ENCODE measurements at regions not wholly inside any gene's neighbourhood (a gene's known extent, or its start where the extent isn't known, plus 50 kb on each side); places are given as distances from the start of the nearest gene placed in this dataset.

DNA sequence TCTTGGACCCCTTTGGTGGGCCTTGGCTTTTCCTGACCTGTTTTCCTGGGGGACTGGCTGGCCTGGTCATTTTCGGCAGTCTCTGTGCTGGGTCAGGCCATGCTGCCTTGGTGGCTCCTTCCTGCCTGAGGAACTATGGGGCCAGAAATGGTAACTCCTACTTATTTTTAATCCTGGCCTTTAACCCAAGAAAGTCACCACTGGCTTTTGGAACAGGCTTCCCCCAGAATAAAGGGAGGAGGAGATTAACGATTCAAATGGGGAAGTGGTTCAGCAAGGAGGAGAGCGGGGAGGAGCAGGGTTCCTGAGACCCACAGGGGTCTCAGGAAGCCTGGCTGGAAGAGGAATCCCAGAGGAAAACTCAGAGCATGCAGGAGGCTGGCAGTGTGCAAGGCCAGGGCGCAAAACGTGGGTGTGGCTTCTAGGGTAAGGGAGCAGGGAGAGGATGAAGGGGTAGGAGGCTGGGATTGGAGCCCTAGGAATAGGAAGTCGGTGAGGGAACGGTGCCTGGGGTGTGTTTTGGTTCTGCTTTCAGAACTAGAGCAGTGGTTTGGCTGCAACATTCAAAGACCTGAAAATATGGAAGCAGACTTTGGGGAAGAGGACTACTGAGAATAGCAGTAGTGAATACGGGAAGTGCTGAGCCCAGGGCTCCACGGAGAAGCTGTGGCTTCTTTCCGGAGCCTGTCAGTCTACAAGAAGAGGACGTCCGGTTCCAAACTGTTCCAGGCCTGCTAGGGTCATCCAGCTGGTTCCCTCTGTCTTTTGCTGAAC, 271.1 kb upstream of the KLF4 start:
- TF ChIP-seq, protein P1, sequence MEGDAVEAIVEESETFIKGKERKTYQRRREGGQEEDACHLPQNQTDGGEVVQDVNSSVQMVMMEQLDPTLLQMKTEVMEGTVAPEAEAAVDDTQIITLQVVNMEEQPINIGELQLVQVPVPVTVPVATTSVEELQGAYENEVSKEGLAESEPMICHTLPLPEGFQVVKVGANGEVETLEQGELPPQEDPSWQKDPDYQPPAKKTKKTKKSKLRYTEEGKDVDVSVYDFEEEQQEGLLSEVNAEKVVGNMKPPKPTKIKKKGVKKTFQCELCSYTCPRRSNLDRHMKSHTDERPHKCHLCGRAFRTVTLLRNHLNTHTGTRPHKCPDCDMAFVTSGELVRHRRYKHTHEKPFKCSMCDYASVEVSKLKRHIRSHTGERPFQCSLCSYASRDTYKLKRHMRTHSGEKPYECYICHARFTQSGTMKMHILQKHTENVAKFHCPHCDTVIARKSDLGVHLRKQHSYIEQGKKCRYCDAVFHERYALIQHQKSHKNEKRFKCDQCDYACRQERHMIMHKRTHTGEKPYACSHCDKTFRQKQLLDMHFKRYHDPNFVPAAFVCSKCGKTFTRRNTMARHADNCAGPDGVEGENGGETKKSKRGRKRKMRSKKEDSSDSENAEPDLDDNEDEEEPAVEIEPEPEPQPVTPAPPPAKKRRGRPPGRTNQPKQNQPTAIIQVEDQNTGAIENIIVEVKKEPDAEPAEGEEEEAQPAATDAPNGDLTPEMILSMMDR (IDR thresholded peaks at IDR 0.05; ENCODE audit: low read depth, low read length), result no peak
- no peak for TF ChIP-seq EZH2phosphoT487 (IDR thresholded peaks at IDR 0.05; ENCODE audit: low read depth)
- Histone ChIP-seq H2AFZ (ENCODE audit: low read depth, low read length) (no peak overlapping the region), H3K9ac (ENCODE audit: low read length) (no peak overlapping the region)

DNA sequence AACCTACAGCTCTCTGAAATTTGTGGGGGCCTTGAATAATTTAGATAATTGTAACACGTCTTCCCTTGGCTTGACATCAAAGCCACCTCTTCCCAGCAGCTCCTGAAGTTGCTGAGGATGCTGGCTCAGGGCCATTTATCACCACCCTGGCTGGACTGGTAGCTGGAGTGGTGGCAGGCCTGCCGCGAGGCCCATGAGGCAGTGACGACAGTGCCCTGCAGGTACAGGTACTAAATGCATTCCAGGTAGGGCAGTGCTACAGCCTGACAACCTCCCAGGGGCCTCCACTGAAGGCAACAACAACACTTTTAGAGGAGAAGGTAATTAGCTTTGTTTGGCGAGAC, 270.2 kb upstream of the KLF4 start:
- Histone ChIP-seq H3K4me3 (ENCODE audit: low read length) (no peak overlapping the region), H3K36me3 (replicated peaks; ENCODE audit: low read depth, low read length) (no peaks in the 10 kb centered on the region), H2AFZ (ENCODE audit: low read depth, low read length) (no peak overlapping the region), H4K20me1 (ENCODE audit: insufficient read depth, low read length) (no peaks in the 10 kb centered on the region), H3K27me3 (ENCODE audit: low read depth, low read length) (no peaks in the 10 kb centered on the region), H3K4me1 (ENCODE audit: low read length) (no peaks in the 10 kb centered on the region), H3K4me2 (ENCODE audit: low read length) (no peak overlapping the region), H3K9me3 (ENCODE audit: insufficient read depth, low read length) (no peaks in the 10 kb centered on the region), H3K27ac (ENCODE audit: low read length) (no peak overlapping the region), H3K9ac (ENCODE audit: low read length) (no peak overlapping the region), H3K79me2 (ENCODE audit: low read length) (no peaks in the 10 kb centered on the region)
- no peak for TF ChIP-seq EZH2phosphoT487 (IDR thresholded peaks at IDR 0.05; ENCODE audit: low read depth)
- TF ChIP-seq, protein P1 (IDR thresholded peaks at IDR 0.05; ENCODE audit: low read depth, low read length), result no peak

More for the DNA sequence above, 271.1 kb upstream of the KLF4 start:
- H3K9me3 ChIP-seq (ENCODE audit: insufficient read depth, low read length), result no peaks in the 10 kb centered on the region
- H3K27me3 ChIP-seq (ENCODE audit: low read depth, low read length), result no peaks in the 10 kb centered on the region
- no peak overlapping the region for H3K4me2 ChIP-seq (ENCODE audit: low read length)
- H4K20me1 ChIP-seq (ENCODE audit: insufficient read depth, low read length), result no peaks in the 10 kb centered on the region
- no peaks in the 10 kb centered on the region for H3K36me3 ChIP-seq (replicated peaks; ENCODE audit: low read depth, low read length)
- H3K4me1 ChIP-seq (ENCODE audit: low read length), result no peaks in the 10 kb centered on the region
- H3K4me3 ChIP-seq (ENCODE audit: low read length), result no peak overlapping the region
- H3K79me2 ChIP-seq (ENCODE audit: low read length), result no peaks in the 10 kb centered on the region
- no peak overlapping the region for H3K27ac ChIP-seq (ENCODE audit: low read length)

DNA sequence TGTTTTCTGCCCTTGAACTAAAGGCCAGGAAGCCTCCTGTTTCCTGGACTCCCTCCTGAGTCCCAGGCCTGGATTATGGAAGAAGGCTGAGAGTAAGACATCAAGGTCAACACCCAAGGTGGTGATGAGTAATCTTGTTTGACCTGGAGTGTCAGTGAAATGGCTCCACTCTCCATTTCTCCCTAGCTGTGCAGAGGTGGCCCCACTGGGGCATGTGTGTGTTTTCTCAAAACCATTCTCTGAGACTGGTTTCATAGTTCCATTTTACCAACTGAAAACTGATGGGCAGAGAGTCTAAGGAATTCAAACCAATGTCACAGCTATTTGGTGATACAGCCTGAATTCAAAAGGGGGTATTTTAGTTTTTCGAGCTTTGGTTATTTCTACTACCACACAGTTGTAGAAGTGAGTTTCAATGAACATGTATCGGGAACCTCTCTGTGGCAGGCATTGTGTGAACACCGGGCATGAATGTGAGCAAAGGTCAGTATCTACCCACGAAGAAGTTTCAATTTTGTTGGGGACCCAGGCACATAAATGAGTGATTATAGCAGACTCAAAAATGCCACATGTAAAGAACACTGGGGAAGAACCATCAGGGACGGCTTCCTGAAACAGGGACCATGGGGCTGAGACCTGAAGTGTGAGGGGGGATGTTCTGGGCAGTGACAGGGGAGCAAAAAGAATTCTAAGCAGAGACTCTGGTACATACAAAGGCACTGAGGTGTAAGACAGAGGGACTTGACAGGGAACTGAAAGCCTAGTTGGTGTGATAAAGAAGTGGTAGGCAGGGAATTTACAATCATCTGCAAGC, 269.6 kb upstream of the KLF4 start:
- no peaks in the 10 kb centered on the region for H3K4me1 ChIP-seq (ENCODE audit: low read length)
- H3K27ac ChIP-seq (ENCODE audit: low read length), result no peak overlapping the region
- no peak overlapping the region for H3K4me3 ChIP-seq (ENCODE audit: low read length)
- no peak for TF ChIP-seq EZH2phosphoT487 (IDR thresholded peaks at IDR 0.05; ENCODE audit: low read depth)
- TF ChIP-seq, protein P1 (IDR thresholded peaks at IDR 0.05; ENCODE audit: low read depth, low read length), result no peak
- H2AFZ ChIP-seq (ENCODE audit: low read depth, low read length), result no peak overlapping the region
- H3K9me3 ChIP-seq (ENCODE audit: insufficient read depth, low read length), result no peaks in the 10 kb centered on the region
- H4K20me1 ChIP-seq (ENCODE audit: insufficient read depth, low read length), result no peaks in the 10 kb centered on the region
- no peak overlapping the region for H3K4me2 ChIP-seq (ENCODE audit: low read length)
- H3K9ac ChIP-seq (ENCODE audit: low read length), result no peak overlapping the region
- no peaks in the 10 kb centered on the region for H3K27me3 ChIP-seq (ENCODE audit: low read depth, low read length)
- H3K36me3 ChIP-seq (replicated peaks; ENCODE audit: low read depth, low read length), result no peaks in the 10 kb centered on the region
- no peaks in the 10 kb centered on the region for H3K79me2 ChIP-seq (ENCODE audit: low read length)

DNA sequence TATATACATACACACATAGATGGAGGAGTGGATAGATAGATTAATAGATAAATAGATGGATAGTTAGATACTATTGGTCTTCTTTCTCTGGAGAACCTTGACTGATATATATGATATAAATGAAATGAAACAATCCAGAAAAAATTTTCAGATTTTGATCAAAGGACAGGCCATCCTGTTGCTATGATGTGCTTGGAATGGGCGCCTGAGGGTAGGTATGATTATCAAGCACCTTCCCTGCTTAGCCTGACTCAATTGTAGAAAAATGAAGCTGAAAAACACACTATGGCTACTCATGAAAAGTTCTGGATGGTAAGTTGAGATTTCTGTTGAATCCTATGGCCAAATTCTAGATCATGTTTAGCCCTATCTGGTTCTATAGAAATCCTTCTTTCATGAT, 266.5 kb upstream of the KLF4 start:
- Histone ChIP-seq H2AFZ (ENCODE audit: low read depth, low read length) (no peak overlapping the region), H3K4me2 (ENCODE audit: low read length) (no peak overlapping the region), H3K9me3 (ENCODE audit: insufficient read depth, low read length) (no peaks in the 10 kb centered on the region), H3K27me3 (ENCODE audit: low read depth, low read length) (no peaks in the 10 kb centered on the region), H3K9ac (ENCODE audit: low read length) (no peak overlapping the region), H3K79me2 (ENCODE audit: low read length) (no peaks in the 10 kb centered on the region), H3K4me3 (ENCODE audit: low read length) (no peak overlapping the region), H3K27ac (ENCODE audit: low read length) (no peak overlapping the region), H3K4me1 (ENCODE audit: low read length) (no peaks in the 10 kb centered on the region), H3K36me3 (replicated peaks; ENCODE audit: low read depth, low read length) (no peaks in the 10 kb centered on the region), H4K20me1 (ENCODE audit: insufficient read depth, low read length) (no peaks in the 10 kb centered on the region)
- TF ChIP-seq, protein P1 (IDR thresholded peaks at IDR 0.05; ENCODE audit: low read depth, low read length), result no peak
- TF ChIP-seq EZH2phosphoT487 (IDR thresholded peaks at IDR 0.05; ENCODE audit: low read depth), result no peak
